ENCODE measurements at regions not wholly inside any gene's neighbourhood (a gene's known extent, or its start where the extent isn't known, plus 50 kb on each side); places are given as distances from the start of the nearest gene placed in this dataset.

DNA sequence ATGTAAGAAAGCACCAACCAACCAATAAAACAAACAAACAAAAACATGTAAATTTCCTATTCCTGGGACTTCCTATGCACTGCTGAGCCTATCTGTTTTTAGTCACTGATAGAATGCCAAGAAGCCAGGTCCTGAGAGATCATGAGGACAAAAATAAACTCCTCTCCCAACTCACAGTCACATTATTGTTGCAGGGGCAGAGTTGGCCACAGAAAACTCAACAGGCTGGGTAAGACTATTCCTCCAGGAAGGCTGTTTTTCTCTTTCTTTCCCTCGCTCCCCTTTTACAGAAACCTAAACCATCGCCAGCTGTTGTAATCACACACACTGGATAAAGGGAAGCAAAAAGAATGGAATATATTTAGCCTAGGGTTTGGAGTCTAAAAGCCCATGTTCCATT lies 55.8 kb upstream of the METAP2 start:
- no peaks in the 10 kb centered on the region for H3K36me3 ChIP-seq (ENCODE audit: control insufficient read depth, insufficient read depth, low read length)
- no peak for TF ChIP-seq CTCF (IDR thresholded peaks at IDR 0.05; ENCODE audit: insufficient read depth, low read length, poor library complexity, severe bottlenecking)
- H3K4me3 ChIP-seq (replicated peaks; ENCODE audit: low read depth, low read length): no peak overlapping the region
- H3K27me3 ChIP-seq (replicated peaks; ENCODE audit: control insufficient read depth, insufficient read depth, low read length): no peaks in the 10 kb centered on the region
- no peak for DNase-seq (ENCODE audit: extremely low read depth, insufficient read length)
